ENCODE measurements at regions not wholly inside any gene's neighbourhood (a gene's known extent, or its start where the extent isn't known, plus 50 kb on each side); places are given as distances from the start of the nearest gene placed in this dataset.
"Not testable (repeated sequence)": the region's sequence is repeated elsewhere in the genome, so short reads cannot be mapped to it uniquely, and the experiment has no call there.

GRCh38 chr18:37844209-37844970 is 278.8 kb upstream of the CELF4 start:
- in situ Hi-C loops (cut with MboI; ENCODE audit: low pct_unique_long_range_greater_than_20kb, low sequenced_read_pairs, unreplicated experiment), result no loop called here
- no peak for DNase-seq (ENCODE audit: low spot score)
- TF ChIP-seq CTCF (IDR thresholded peaks at IDR 0.05; ENCODE audit: extremely low read depth, insufficient read depth, missing control alignments), result no peak

GRCh38 chr18:37838083-37838482 is 272.5 kb upstream of the CELF4 start:
- no peak for TF ChIP-seq CTCF (IDR thresholded peaks at IDR 0.05; ENCODE audit: extremely low read depth, insufficient read depth, missing control alignments)
- in situ Hi-C loops (cut with MboI; ENCODE audit: low pct_unique_long_range_greater_than_20kb, low sequenced_read_pairs, unreplicated experiment), result no loop called here
- no peak for DNase-seq (ENCODE audit: low spot score)

GRCh38 chr18:37836071-37836970 is 270.7 kb upstream of the CELF4 start:
- in situ Hi-C loops (cut with MboI; ENCODE audit: low pct_unique_long_range_greater_than_20kb, low sequenced_read_pairs, unreplicated experiment), result no loop called here
- DNase-seq (ENCODE audit: low spot score), result no peak
- no peak for TF ChIP-seq CTCF (IDR thresholded peaks at IDR 0.05; ENCODE audit: extremely low read depth, insufficient read depth, missing control alignments)

GRCh38 chr18:37832010-37832695 is 266.6 kb upstream of the CELF4 start:
- in situ Hi-C loops (cut with MboI; ENCODE audit: low pct_unique_long_range_greater_than_20kb, low sequenced_read_pairs, unreplicated experiment), result not testable (repeated sequence)

GRCh38 chr18:37812961-37813360 is 247.4 kb upstream of the CELF4 start:
- DNase-seq (ENCODE audit: low spot score), result no peak
- TF ChIP-seq CTCF (IDR thresholded peaks at IDR 0.05; ENCODE audit: extremely low read depth, insufficient read depth, missing control alignments), result no peak
- in situ Hi-C loops (cut with MboI; ENCODE audit: low pct_unique_long_range_greater_than_20kb, low sequenced_read_pairs, unreplicated experiment), result no loop called here

More at GRCh38 chr18:37832010-37832695, 266.6 kb upstream of the CELF4 start:
- DNase-seq (ENCODE audit: low spot score), result not testable (repeated sequence)

GRCh38 chr18:37805773-37806404 is 240.3 kb upstream of the CELF4 start:
- no peak for TF ChIP-seq CTCF (IDR thresholded peaks at IDR 0.05; ENCODE audit: extremely low read depth, insufficient read depth, missing control alignments)
- DNase-seq (ENCODE audit: low spot score), result no peak
- in situ Hi-C loops (cut with MboI; ENCODE audit: low pct_unique_long_range_greater_than_20kb, low sequenced_read_pairs, unreplicated experiment), result no loop called here
